Activated CD4-positive, alpha-beta memory T cell treated with anti-CD3 and anti-CD28 coated beads for 36 hours (primary cell): ENCODE measurements at regions not wholly inside any gene's neighbourhood (a gene's known extent, or its start where the extent isn't known, plus 50 kb on each side); places are given as distances from the start of the nearest gene placed in this dataset.

Source experiments
- CTCF ChIA-PET: fragments of 350-600 bp; sonication (Branson Sonifier 250); formaldehyde crosslinking; loops from one replicate; lab custom pipeline; 2021; ENCODE audit warnings: antibody characterized with exemption, inconsistent platforms; lab: Charles Lee
- POLR2A ChIA-PET: fragments of 350-600 bp; sonication (Branson Sonifier 250); formaldehyde crosslinking; loops from one replicate; lab custom pipeline; 2021; ENCODE audit warnings: antibody characterized with exemption; lab: Charles Lee
- DNase-seq: peaks from one replicate; pipeline ENCODE4 v3.0.0-alpha.2; 2020
- H3K27ac Mint-ChIP-seq: one replicate; pipeline ENCODE4 v1.8.0; 2021; ENCODE audit warnings: mixed read lengths
- H3K27me3 Mint-ChIP-seq: one replicate; pipeline ENCODE4 v1.8.0; 2021; ENCODE audit warnings: mixed read lengths
- H3K36me3 Mint-ChIP-seq: one replicate; pipeline ENCODE4 v1.8.0; 2021; ENCODE audit warnings: mixed read lengths
- H3K4me1 Mint-ChIP-seq: one replicate; pipeline ENCODE4 v1.8.0; 2021; ENCODE audit warnings: low read depth, mixed read lengths
- H3K4me3 Mint-ChIP-seq: one replicate; pipeline ENCODE4 v1.8.0; 2021; ENCODE audit warnings: mild to moderate bottlenecking, mixed read lengths
- H3K9me3 Mint-ChIP-seq: one replicate; pipeline ENCODE4 v1.8.0; 2021; ENCODE audit warnings: mixed read lengths
- intact Hi-C: fragments of 100-400 bp; cut with micrococcal nuclease; formaldehyde crosslinking; loops from one replicate; pipeline ENCODE4 v1.15.1; 2023

GRCh38 chr12:63404611-63405010, 253.6 kb upstream of the AVPR1A start:
- H3K36me3 Mint-ChIP-seq, result no peaks in the 10 kb centered on the region
- POLR2A ChIA-PET, result no interaction called here
- no peaks in the 10 kb centered on the region for H3K4me1 Mint-ChIP-seq
- intact Hi-C loops, result no loop called here
- CTCF ChIA-PET, result no interaction called here
- no peaks in the 10 kb centered on the region for H3K27me3 Mint-ChIP-seq
- no peak for DNase-seq
- H3K27ac Mint-ChIP-seq, result no peak overlapping the region
- H3K9me3 Mint-ChIP-seq, result no peaks in the 10 kb centered on the region
- H3K4me3 Mint-ChIP-seq, result no peak overlapping the region

GRCh38 chr12:63403256-63403655, 252.3 kb upstream of the AVPR1A start:
- intact Hi-C loops, result no loop called here

GRCh38 chr12:63400718-63401117, 249.7 kb upstream of the AVPR1A start:
- H3K4me1 Mint-ChIP-seq, result no peaks in the 10 kb centered on the region
- no peak overlapping the region for H3K27ac Mint-ChIP-seq
- H3K36me3 Mint-ChIP-seq, result no peaks in the 10 kb centered on the region
- H3K9me3 Mint-ChIP-seq, result no peaks in the 10 kb centered on the region
- no peaks in the 10 kb centered on the region for H3K27me3 Mint-ChIP-seq
- no peak overlapping the region for H3K4me3 Mint-ChIP-seq
- ChIA-PET CTCF (no interaction called here), POLR2A (no interaction called here)
- DNase-seq, result no peak
- intact Hi-C loops, result no loop called here

More at GRCh38 chr12:63403256-63403655, 252.3 kb upstream of the AVPR1A start:
- ChIA-PET CTCF (no interaction called here), POLR2A (no interaction called here)
- Mint-ChIP-seq H3K27ac (no peak overlapping the region), H3K9me3 (no peaks in the 10 kb centered on the region), H3K4me3 (no peak overlapping the region), H3K4me1 (no peaks in the 10 kb centered on the region), H3K36me3 (no peaks in the 10 kb centered on the region), H3K27me3 (no peaks in the 10 kb centered on the region)
- DNase-seq, result no peak

- no peak overlapping the region for H3K4me3 Mint-ChIP-seq
- intact Hi-C loops, result no loop called here
- ChIA-PET POLR2A (no interaction called here), CTCF (no interaction called here)
- H3K27me3 Mint-ChIP-seq, result no peaks in the 10 kb centered on the region
- no peaks in the 10 kb centered on the region for H3K4me1 Mint-ChIP-seq
- no peak overlapping the region for H3K27ac Mint-ChIP-seq
- no peaks in the 10 kb centered on the region for H3K36me3 Mint-ChIP-seq
- DNase-seq, result no peak
- no peaks in the 10 kb centered on the region for H3K9me3 Mint-ChIP-seq
These were observed 249.3 kb upstream of the AVPR1A start for GRCh38 chr12:63400318-63400717.

- Mint-ChIP-seq H3K36me3 (no peaks in the 10 kb centered on the region), H3K27me3 (no peaks in the 10 kb centered on the region), H3K4me3 (no peak overlapping the region), H3K27ac (no peak overlapping the region), H3K9me3 (no peaks in the 10 kb centered on the region), H3K4me1 (no peaks in the 10 kb centered on the region)
- ChIA-PET POLR2A (no interaction called here), CTCF (no interaction called here)
- intact Hi-C loops, result no loop called here
- DNase-seq, result no peak
These were observed 246.8 kb upstream of the AVPR1A start for GRCh38 chr12:63397807-63398206.

- ChIA-PET POLR2A (no interaction called here), CTCF (no interaction called here)
- no peaks in the 10 kb centered on the region for H3K9me3 Mint-ChIP-seq
- H3K4me3 Mint-ChIP-seq, result no peak overlapping the region
- no peaks in the 10 kb centered on the region for H3K36me3 Mint-ChIP-seq
- H3K27me3 Mint-ChIP-seq, result no peaks in the 10 kb centered on the region
- intact Hi-C loops, result no loop called here
- DNase-seq, result no peak
- H3K27ac Mint-ChIP-seq, result no peak overlapping the region
- no peaks in the 10 kb centered on the region for H3K4me1 Mint-ChIP-seq
These were observed 245.1 kb upstream of the AVPR1A start for GRCh38 chr12:63396135-63396534.

GRCh38 chr12:63394983-63395382, 244.0 kb upstream of the AVPR1A start:
- POLR2A ChIA-PET, result no interaction called here
- H3K9me3 Mint-ChIP-seq, result no peaks in the 10 kb centered on the region
- DNase-seq, result no peak
- no peak overlapping the region for H3K27ac Mint-ChIP-seq
- no peaks in the 10 kb centered on the region for H3K4me1 Mint-ChIP-seq
- CTCF ChIA-PET, result no interaction called here
- intact Hi-C loops, result no loop called here
- no peak overlapping the region for H3K4me3 Mint-ChIP-seq
- no peaks in the 10 kb centered on the region for H3K36me3 Mint-ChIP-seq
- no peaks in the 10 kb centered on the region for H3K27me3 Mint-ChIP-seq

- ChIA-PET POLR2A (no interaction called here), CTCF (no interaction called here)
- H3K36me3 Mint-ChIP-seq, result no peaks in the 10 kb centered on the region
- no peak overlapping the region for H3K4me3 Mint-ChIP-seq
- H3K9me3 Mint-ChIP-seq, result no peaks in the 10 kb centered on the region
- no peak for DNase-seq
- H3K27ac Mint-ChIP-seq, result no peak overlapping the region
- intact Hi-C loops, result no loop called here
- H3K27me3 Mint-ChIP-seq, result no peaks in the 10 kb centered on the region
- H3K4me1 Mint-ChIP-seq, result no peaks in the 10 kb centered on the region
These were observed 243.3 kb upstream of the AVPR1A start for GRCh38 chr12:63394349-63394748.

GRCh38 chr12:63389211-63389610, 238.2 kb upstream of the AVPR1A start:
- ChIA-PET POLR2A (no interaction called here), CTCF (no interaction called here)
- Mint-ChIP-seq H3K27me3 (no peaks in the 10 kb centered on the region), H3K4me1 (no peaks in the 10 kb centered on the region), H3K27ac (no peak overlapping the region), H3K9me3 (no peaks in the 10 kb centered on the region), H3K36me3 (no peaks in the 10 kb centered on the region), H3K4me3 (no peak overlapping the region)
- intact Hi-C loops, result no loop called here
- no peak for DNase-seq

- ChIA-PET CTCF (no interaction called here), POLR2A (no interaction called here)
- Mint-ChIP-seq H3K4me3 (no peak overlapping the region), H3K27me3 (no peaks in the 10 kb centered on the region), H3K36me3 (no peaks in the 10 kb centered on the region), H3K9me3 (no peaks in the 10 kb centered on the region), H3K4me1 (no peaks in the 10 kb centered on the region), H3K27ac (no peak overlapping the region)
- intact Hi-C loops, result no loop called here
- DNase-seq, result no peak
These were observed 236.8 kb upstream of the AVPR1A start for GRCh38 chr12:63387771-63388170.

GRCh38 chr12:63382930-63383329, 231.9 kb upstream of the AVPR1A start:
- H3K4me3 Mint-ChIP-seq, result no peak overlapping the region
- no peaks in the 10 kb centered on the region for H3K4me1 Mint-ChIP-seq
- no peaks in the 10 kb centered on the region for H3K9me3 Mint-ChIP-seq
- H3K27ac Mint-ChIP-seq, result no peak overlapping the region
- no peaks in the 10 kb centered on the region for H3K27me3 Mint-ChIP-seq
- intact Hi-C loops, result no loop called here
- CTCF ChIA-PET, result no interaction called here
- no peaks in the 10 kb centered on the region for H3K36me3 Mint-ChIP-seq
- POLR2A ChIA-PET, result no interaction called here
- no peak for DNase-seq

- CTCF ChIA-PET, result no interaction called here
These were observed 211.8 kb upstream of the AVPR1A start for GRCh38 chr12:63362791-63363190.

GRCh38 chr12:63362166-63362565, 211.2 kb upstream of the AVPR1A start:
- H3K4me1 Mint-ChIP-seq, result no peaks in the 10 kb centered on the region
- no peaks in the 10 kb centered on the region for H3K27me3 Mint-ChIP-seq
- intact Hi-C loops, result no loop called here
- H3K9me3 Mint-ChIP-seq, result peaks cover 9% of the 10 kb centered on the region
- ChIA-PET CTCF (no interaction called here), POLR2A (no interaction called here)
- no peak overlapping the region for H3K4me3 Mint-ChIP-seq
- DNase-seq, result no peak
- H3K27ac Mint-ChIP-seq, result no peak overlapping the region
- no peaks in the 10 kb centered on the region for H3K36me3 Mint-ChIP-seq

More at GRCh38 chr12:63362791-63363190, 211.8 kb upstream of the AVPR1A start:
- Mint-ChIP-seq H3K27me3 (no peaks in the 10 kb centered on the region), H3K9me3 (peaks cover 13% of the 10 kb centered on the region), H3K4me3 (no peak overlapping the region), H3K4me1 (no peaks in the 10 kb centered on the region), H3K36me3 (no peaks in the 10 kb centered on the region), H3K27ac (no peak overlapping the region)
- no peak for DNase-seq
- intact Hi-C loops, result no loop called here
- POLR2A ChIA-PET, result no interaction called here
